Endothelial cell (in vitro differentiated cells): ENCODE measurements at regions not wholly inside any gene's neighbourhood (a gene's known extent, or its start where the extent isn't known, plus 50 kb on each side); places are given as distances from the start of the nearest gene placed in this dataset.
A peak's percentile ranks its signal among the peaks of the same experiment; 100 is the strongest.

ENCODE experiments used
- DNase-seq: peaks from one replicate; pipeline ENCODE4 v3.0.0; 2021; ENCODE audit warnings: low spot score
- H3K27ac Mint-ChIP-seq: one replicate; pipeline ENCODE4 v1.8.0; 2021; ENCODE audit warnings: mixed read lengths, inconsistent platforms; ENCODE audit not compliant: unreplicated experiment
- H3K27me3 Mint-ChIP-seq: one replicate; pipeline ENCODE4 v1.8.0; 2021; ENCODE audit warnings: mild to moderate bottlenecking, moderate library complexity, mixed read lengths, inconsistent platforms; ENCODE audit not compliant: unreplicated experiment
- H3K36me3 Mint-ChIP-seq: one replicate; pipeline ENCODE4 v1.8.0; 2021; ENCODE audit warnings: mild to moderate bottlenecking, low read depth, mixed read lengths, inconsistent platforms; ENCODE audit not compliant: unreplicated experiment
- H3K4me1 Mint-ChIP-seq: one replicate; pipeline ENCODE4 v1.8.0; 2021; ENCODE audit warnings: mild to moderate bottlenecking, mixed read lengths, inconsistent platforms; ENCODE audit not compliant: unreplicated experiment
- H3K4me3 Mint-ChIP-seq: one replicate; pipeline ENCODE4 v1.8.0; 2021; ENCODE audit warnings: mild to moderate bottlenecking, mixed read lengths, inconsistent platforms; ENCODE audit not compliant: unreplicated experiment
- H3K9me3 Mint-ChIP-seq: one replicate; pipeline ENCODE4 v1.8.0; 2021; ENCODE audit warnings: mixed read lengths, inconsistent platforms; ENCODE audit not compliant: unreplicated experiment
- CTCF ChIP-seq: fragments of 200-600 bp; sonication (generic); IDR thresholded peaks from one replicate; pipeline ENCODE4 v1.5.0; 2021; ENCODE audit warnings: antibody characterized with exemption; ENCODE audit not compliant: unreplicated experiment

- H3K36me3 Mint-ChIP-seq = no peaks in the 10 kb centered on the region
- H3K4me3 Mint-ChIP-seq = no peak overlapping the region
- H3K4me1 Mint-ChIP-seq = peaks cover under 1% of the 10 kb centered on the region
- no peak for DNase-seq
- TF ChIP-seq CTCF = no peak
- H3K27me3 Mint-ChIP-seq = peaks cover 6% of the 10 kb centered on the region
- H3K27ac Mint-ChIP-seq = no peak overlapping the region
- no peaks in the 10 kb centered on the region for H3K9me3 Mint-ChIP-seq
Measured at GRCh38 chr18:8477615-8478014, 131.6 kb upstream of the RAB12 start.

- peak; percentile 85 for TF ChIP-seq CTCF
- Mint-ChIP-seq H3K4me3 (no peak overlapping the region), H3K36me3 (no peaks in the 10 kb centered on the region), H3K27ac (no peak overlapping the region), H3K27me3 (peaks cover 6% of the 10 kb centered on the region), H3K4me1 (peaks cover 4% of the 10 kb centered on the region), H3K9me3 (no peaks in the 10 kb centered on the region)
- DNase-seq = peak; percentile 88
Measured at GRCh38 chr18:8478166-8478967, 130.9 kb upstream of the RAB12 start.

GRCh38 chr18:8478968-8479370 is 130.3 kb upstream of the RAB12 start:
- peaks cover 6% of the 10 kb centered on the region for H3K27me3 Mint-ChIP-seq
- no peaks in the 10 kb centered on the region for H3K9me3 Mint-ChIP-seq
- no peak overlapping the region for H3K27ac Mint-ChIP-seq
- H3K36me3 Mint-ChIP-seq = no peaks in the 10 kb centered on the region
- DNase-seq = no peak
- TF ChIP-seq CTCF = peak; percentile 25
- H3K4me1 Mint-ChIP-seq = peaks cover 4% of the 10 kb centered on the region
- H3K4me3 Mint-ChIP-seq = no peak overlapping the region

GRCh38 chr18:8479789-8480188 is 129.4 kb upstream of the RAB12 start:
- Mint-ChIP-seq H3K27me3 (peaks cover 6% of the 10 kb centered on the region), H3K27ac (no peak overlapping the region), H3K36me3 (no peaks in the 10 kb centered on the region), H3K9me3 (no peaks in the 10 kb centered on the region), H3K4me3 (no peak overlapping the region), H3K4me1 (peaks cover 9% of the 10 kb centered on the region)
- no peak for DNase-seq
- TF ChIP-seq CTCF = no peak

GRCh38 chr18:8480506-8481328 is 128.5 kb upstream of the RAB12 start:
- Mint-ChIP-seq H3K27me3 (peaks cover 8% of the 10 kb centered on the region), H3K9me3 (no peaks in the 10 kb centered on the region), H3K4me3 (no peak overlapping the region), H3K36me3 (no peaks in the 10 kb centered on the region), H3K4me1 (peaks cover 9% of the 10 kb centered on the region), H3K27ac (no peak overlapping the region)
- peak; percentile 48 for DNase-seq
- TF ChIP-seq CTCF = no peak
